Epidermal melanocyte (primary cell): ENCODE measurements at regions not wholly inside any gene's neighbourhood (a gene's known extent, or its start where the extent isn't known, plus 50 kb on each side); places are given as distances from the start of the nearest gene placed in this dataset.

Experiments used
- DNase-seq: peaks from one replicate; pipeline ENCODE4 v3.0.0; 2011; ENCODE audit warnings: low spot score; ENCODE audit not compliant: insufficient read length

- DNase-seq, result no peak
Measured at GRCh38 chr13:83220241-83220640, 662.0 kb downstream of the SLITRK1 start.

DNA sequence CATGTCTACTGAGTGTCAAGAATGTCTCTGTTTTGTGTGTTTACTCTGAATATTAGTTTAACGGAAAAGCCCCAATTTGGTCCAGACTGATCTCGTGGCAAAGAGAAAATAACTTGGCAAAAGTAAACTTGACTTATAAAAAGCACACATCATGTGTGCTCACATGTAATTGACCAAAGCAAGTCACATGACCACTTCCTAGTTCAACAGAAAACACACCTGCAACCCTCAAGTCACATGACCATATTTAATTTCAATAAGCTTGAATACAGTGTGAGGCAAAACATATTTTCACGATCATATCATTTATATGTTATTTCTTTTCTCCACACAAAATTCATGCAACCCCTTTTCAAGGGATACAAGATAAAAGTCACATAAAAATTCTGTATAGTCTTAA, 662.4 kb downstream of the SLITRK1 start:
- no peak for DNase-seq

DNA sequence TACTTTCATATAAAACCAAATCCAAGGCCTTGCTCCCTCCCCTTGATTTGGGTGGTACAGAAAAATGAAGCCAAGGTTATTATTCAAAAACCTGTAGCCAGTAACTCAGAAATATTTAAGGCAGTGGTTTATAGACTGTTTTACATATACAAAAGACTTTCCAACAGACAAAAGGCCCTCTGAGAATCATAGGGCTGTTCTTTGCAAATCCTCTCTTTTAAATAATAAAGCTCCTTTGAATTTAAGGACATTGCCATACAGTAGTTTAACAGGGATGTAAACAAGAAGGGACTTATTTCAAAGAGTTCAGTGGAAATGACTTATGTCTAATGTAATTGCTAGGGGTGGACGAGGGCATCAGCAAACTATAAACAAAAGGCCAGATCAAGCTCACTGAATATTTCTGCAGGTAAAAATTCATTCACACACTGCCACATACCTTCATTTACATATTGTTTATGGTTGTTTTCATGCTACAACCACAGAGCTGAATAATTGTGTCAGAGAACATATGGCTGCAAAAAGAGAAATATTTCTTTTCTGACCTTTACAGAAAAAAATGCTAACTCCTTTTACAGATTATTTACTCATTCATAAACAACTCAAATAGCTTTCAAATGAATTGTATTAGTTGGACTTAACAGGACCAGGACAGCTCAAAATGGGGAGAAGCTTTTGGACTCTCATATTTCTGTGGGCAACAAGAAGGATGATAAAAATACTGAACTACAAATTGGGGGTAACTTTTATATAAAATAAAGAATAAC, 665.6 kb downstream of the SLITRK1 start:
- no peak for DNase-seq

- DNase-seq, result no peak
Measured at GRCh38 chr13:83215627-83216026, 666.6 kb downstream of the SLITRK1 start.

- DNase-seq, result no peak
Measured at GRCh38 chr13:83214452-83214851, 667.8 kb downstream of the SLITRK1 start.

DNA sequence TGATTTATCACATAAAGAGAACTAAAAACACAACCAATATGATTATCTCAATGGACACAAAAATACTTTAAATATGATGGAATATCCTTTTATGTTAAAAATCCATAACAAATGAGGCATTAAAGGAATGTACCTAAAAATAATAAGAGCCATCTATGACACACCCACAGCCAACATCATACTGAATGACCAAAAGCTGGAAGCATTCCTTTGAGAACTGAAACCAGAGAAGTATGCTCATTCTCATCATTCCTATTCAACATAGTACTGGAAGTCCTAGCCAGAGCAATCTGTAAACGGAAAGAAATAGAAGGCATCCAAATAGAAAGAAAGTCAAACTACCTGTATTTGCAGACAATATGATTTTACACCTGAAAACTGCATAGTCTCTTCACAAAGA, 671.0 kb downstream of the SLITRK1 start:
- no peak for DNase-seq

DNA sequence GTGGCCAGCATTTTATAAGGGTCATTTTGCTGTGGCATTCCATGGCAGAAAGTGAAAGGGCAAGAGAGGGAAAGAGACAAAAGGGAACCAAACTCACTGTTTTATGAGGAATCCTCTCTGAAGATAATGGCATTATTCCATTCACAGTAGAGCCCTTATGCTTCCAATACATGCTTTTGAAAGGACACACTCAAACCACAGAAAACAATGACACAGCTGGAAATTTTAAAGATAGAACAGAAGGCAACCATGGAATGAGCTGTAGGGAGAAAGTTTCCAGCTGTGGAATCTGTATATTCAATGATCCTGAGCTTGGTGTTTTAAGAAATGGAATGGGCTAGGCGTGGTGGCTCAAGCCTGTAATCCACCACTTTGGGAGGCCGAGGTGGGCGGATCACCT, 677.4 kb downstream of the SLITRK1 start:
- DNase-seq, result no peak

GRCh38 chr13:83201506-83201905, 680.8 kb downstream of the SLITRK1 start:
- DNase-seq, result no peak

GRCh38 chr13:83197316-83197715, 685.0 kb downstream of the SLITRK1 start:
- no peak for DNase-seq

- DNase-seq, result no peak
Measured at GRCh38 chr13:83190020-83190419, 692.3 kb downstream of the SLITRK1 start.

GRCh38 chr13:83184819-83185218, 697.5 kb downstream of the SLITRK1 start:
- DNase-seq, result no peak

- DNase-seq, result no peak
Measured at GRCh38 chr13:83184150-83184475, 698.2 kb downstream of the SLITRK1 start.

DNA sequence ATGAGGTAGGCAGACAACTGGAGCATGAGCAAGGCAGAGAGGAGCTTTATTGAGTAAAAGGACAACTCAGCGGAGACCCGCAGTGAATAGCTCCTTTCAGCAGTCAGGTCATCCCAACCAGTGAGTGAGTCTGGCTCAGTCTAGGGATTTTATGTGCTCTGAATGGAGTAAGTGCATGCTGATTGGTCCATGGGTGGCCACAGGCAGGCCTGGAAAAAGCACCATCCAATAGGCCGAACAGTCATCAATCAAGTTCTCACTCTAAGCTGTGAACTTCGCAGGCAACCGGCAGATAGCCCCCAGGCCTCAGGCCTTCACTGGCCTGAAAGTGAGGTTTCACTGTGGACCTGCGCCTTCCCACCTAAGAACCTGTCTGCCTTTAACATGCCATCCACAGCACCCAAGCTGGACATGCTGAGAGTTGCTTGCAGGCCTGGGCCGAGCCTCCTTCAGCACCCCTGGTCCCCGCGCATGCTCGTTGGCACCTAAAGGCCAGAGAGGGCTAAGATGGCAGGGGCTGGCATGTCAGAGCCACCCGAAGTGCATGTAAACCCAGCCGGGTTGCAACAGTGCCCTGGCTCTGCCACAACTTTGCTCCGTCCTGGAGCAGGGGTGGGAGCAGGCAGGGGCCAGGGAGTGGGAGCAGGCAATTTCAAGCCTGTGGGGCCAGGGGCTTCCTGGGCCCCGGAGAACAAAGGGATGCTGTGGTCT, 698.7 kb downstream of the SLITRK1 start:
- DNase-seq, result no peak

GRCh38 chr13:83182845-83183244, 699.4 kb downstream of the SLITRK1 start:
- no peak for DNase-seq

DNA sequence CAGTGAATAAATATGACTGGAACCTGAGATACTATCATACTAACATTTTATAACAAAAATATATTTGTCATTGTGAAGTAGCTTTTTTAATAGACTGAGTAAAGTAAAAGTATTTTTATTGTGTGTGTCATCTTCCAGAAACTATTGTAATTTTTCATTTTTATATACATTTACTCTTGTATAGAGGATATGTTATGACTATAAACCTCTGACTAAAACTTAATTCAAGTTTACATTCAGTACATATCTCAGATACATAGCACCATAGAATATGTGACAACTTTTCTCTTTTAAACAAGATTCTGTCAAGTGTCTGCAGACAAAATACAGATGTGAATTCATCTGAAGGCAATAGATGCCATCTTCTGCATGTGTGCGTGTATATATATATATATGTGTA, 704.3 kb downstream of the SLITRK1 start:
- no peak for DNase-seq

DNA sequence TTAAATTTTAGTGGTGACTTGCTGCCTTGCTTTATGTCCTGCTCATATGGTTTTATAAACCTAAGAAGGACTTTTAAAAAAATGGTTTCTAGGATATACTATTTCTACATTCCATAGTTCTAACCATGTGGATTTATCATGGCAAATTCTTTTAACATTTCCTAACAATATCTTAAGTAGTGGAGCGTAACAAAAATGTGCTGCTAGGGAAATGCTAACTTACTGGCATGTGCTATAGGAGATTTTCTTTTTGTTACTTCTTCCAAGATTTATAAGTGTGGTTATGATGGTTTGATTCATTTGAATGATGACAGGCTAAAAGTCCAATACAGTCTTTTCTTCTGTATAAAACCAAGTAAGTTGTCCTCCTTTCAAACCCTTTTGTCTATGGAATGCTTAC, 713.7 kb downstream of the SLITRK1 start:
- DNase-seq, result no peak

DNA sequence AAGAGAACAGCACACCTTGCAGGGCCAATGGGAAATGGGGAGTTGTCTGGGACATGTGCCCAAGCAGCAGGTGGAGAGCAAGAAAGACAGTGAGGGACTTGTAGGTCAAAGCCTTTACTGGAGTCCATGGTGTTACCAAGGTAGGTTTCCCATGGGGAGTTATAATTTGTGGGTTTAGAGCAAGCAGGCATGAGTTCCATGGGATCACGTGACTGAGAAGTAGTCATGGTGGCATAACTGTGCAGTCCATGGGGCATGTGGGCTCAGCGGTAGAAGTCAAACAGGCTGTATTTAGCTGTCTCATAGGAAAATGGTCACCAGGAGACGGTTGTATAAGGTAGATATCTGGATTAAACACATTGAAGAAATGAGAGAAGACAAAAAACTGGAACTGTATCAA, 715.1 kb downstream of the SLITRK1 start:
- no peak for DNase-seq

GRCh38 chr13:83166550-83166949, 715.7 kb downstream of the SLITRK1 start:
- DNase-seq, result no peak

- no peak for DNase-seq
Measured at GRCh38 chr13:83162493-83162892, 719.8 kb downstream of the SLITRK1 start.

GRCh38 chr13:83153848-83154247, 728.4 kb downstream of the SLITRK1 start:
- DNase-seq, result no peak

DNA sequence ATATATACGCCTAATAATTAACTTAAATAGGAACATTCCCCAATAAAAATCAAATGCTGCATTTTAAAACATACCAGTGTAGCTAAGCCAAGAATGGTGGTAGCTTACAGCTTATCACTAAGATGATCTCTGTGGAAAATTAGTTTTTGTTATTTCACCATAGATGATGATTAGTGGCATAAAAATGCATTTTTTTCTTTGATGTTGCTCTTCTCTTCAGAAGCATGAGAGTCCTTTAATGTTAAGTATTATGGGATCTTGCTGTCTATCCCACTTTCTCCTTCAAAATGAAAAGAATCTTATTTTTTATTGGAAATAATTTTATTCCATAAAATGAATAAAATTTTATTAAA, 731.0 kb downstream of the SLITRK1 start:
- DNase-seq, result no peak

DNA sequence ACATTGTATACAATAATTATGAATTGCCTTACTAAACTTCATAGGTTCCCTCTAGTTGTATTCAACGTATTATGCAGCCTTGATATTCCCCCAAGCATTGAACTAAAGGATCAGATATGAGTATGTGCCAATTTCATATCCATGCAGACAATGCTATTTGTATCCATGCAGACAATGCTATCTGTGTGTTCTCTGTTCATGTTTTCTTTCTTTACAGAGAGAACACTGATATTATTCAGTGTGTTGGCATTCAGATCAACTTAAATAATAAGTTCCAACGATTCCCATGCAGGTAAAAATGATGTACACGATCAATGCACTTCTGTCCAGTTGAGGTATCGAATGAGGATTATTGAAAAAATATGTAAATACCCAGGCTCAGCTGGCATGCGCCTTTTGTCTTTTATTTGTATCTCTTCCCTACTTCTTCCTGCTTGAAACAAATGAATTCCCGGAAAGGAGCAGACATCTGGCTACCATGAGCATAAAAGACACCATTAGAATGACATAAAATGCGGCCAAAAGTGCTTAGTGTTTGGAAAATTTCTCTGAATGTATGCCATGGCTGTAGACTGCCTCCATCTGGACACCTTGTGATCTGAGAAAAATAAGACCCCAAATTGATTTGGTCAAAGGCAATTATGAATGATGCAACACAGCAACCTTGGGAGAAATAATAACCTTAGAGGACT, 731.5 kb downstream of the SLITRK1 start:
- DNase-seq, result no peak

DNA sequence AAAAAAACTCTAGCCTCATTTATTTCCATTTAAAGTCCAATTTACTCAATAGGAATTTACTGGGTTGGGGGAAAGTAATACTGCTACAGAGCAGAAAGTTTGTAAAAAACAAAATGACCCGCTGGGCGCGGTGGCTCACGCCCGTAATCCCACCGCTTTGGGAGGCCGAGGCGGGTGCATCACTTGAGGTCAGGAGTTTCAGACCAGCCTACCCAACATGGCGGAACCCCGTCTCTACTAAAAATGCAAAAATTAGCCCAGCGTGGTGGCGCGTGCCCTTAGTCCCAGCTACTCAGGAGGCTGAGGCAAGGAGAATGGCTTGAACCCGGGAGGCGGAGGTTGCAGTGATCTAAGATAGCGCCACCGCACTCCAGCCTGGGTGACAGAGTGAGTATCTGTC, 745.6 kb downstream of the SLITRK1 start:
- no peak for DNase-seq
